ENCODE measurements at regions not wholly inside any gene's neighbourhood (a gene's known extent, or its start where the extent isn't known, plus 50 kb on each side); places are given as distances from the start of the nearest gene placed in this dataset.

- TF ChIP-seq CTCF (conservative IDR thresholded peaks at IDR 0.05; ENCODE audit: low read depth in 2 of 2) (peak; percentile 72 to 85), POLR2AphosphoS5 (IDR thresholded peaks at IDR 0.05; ENCODE audit: low read depth) (no peak), NANOG (IDR thresholded peaks at IDR 0.05; ENCODE audit: borderline replicate concordance) (no peak), STAT1 (IDR thresholded peaks at IDR 0.05; ENCODE audit: unreplicated experiment) (no peak), EZH2phosphoT487 (IDR thresholded peaks at IDR 0.05; ENCODE audit: unreplicated experiment) (no peak), ETS1 (IDR thresholded peaks at IDR 0.05) (no peak)
Observed at GRCh38 chr11:116215471-116216113, 557.2 kb downstream of the BUD13 start.
